Suprapubic skin (tissue), 3 donors: ENCODE measurements at regions not wholly inside any gene's neighbourhood (a gene's known extent, or its start where the extent isn't known, plus 50 kb on each side); places are given as distances from the start of the nearest gene placed in this dataset.

Experiments used
- POLR2AphosphoS5 ChIP-seq, 3 donors: sonication (generic); formaldehyde crosslinking; IDR thresholded peaks; one replicate each; pipeline ENCODE4 v1.6.1; 2017; ENCODE audit warnings: antibody characterized with exemption in 3 of 3
- TF ChIP-seq, protein P1 (sequence below), 2 donors: fragments of 200-600 bp in 1 of 2; fragments of 450-650 bp in 1 of 2; sonication (generic) in 1 of 2; IDR thresholded peaks; one replicate each; pipeline ENCODE4 v1.5.1; 2016 to 2019; ENCODE audit warnings: antibody characterized with exemption in 2 of 2, mild to moderate bottlenecking in 1 of 2, moderate library complexity in 1 of 2

DNA sequence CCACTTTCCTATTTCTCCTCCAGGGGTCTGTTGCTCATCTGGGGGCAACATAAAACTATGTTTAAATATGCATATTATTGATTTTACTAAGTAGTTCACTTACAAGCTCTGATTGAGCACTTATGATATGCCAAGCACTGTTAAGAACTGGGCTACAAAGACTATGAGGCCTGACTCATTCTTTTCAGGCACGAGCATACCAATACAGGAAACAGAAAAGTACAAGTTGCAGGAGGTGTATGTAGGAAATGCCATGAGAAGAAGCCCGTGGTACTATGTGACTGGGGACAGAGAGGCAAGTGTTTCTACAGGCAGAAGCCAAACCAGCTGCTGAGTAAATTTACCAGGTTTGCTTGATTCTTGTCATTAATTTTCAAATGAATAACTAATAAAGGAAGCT lies 120.4 kb upstream of the PTGFR start:
- TF ChIP-seq, protein P1, sequence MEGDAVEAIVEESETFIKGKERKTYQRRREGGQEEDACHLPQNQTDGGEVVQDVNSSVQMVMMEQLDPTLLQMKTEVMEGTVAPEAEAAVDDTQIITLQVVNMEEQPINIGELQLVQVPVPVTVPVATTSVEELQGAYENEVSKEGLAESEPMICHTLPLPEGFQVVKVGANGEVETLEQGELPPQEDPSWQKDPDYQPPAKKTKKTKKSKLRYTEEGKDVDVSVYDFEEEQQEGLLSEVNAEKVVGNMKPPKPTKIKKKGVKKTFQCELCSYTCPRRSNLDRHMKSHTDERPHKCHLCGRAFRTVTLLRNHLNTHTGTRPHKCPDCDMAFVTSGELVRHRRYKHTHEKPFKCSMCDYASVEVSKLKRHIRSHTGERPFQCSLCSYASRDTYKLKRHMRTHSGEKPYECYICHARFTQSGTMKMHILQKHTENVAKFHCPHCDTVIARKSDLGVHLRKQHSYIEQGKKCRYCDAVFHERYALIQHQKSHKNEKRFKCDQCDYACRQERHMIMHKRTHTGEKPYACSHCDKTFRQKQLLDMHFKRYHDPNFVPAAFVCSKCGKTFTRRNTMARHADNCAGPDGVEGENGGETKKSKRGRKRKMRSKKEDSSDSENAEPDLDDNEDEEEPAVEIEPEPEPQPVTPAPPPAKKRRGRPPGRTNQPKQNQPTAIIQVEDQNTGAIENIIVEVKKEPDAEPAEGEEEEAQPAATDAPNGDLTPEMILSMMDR (IDR thresholded peaks at IDR 0.05), result no peak
- no peak for TF ChIP-seq POLR2AphosphoS5 (IDR thresholded peaks at IDR 0.05)
